ENCODE measurements at regions not wholly inside any gene's neighbourhood (a gene's known extent, or its start where the extent isn't known, plus 50 kb on each side); places are given as distances from the start of the nearest gene placed in this dataset.

DNA sequence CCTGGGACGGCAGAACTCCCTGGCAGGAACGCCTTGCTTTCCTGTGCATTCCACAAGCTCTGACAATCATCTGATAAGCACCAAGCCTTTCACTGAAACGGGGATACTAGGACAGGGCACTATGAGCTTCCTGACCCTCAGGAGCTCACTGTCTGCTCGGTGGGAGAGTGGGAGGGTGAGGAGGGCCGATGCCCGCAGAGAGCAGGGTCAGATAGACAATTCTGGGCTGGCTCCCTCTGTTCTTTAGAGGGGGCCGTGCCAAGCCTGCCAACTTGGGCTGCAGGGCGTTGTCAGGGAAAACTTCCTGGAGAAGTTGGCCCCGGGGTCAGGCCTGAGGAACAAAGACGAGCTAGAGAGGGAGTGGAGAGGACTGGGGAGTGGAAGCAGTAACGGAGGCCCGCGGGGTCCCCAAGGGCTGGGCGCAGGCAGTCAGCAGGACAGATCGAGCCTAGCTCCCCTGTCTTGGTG is 82.0 kb downstream of the CTAGE1 start:
- H4K5ac ChIP-seq (ENCODE audit: low read depth, low read length) = no peak overlapping the region
- no peak for ATAC-seq (ENCODE audit: low read depth)
- H3K14ac ChIP-seq (replicated peaks; ENCODE audit: low read depth, low read length) = no peak overlapping the region
- H3K4me3 ChIP-seq (ENCODE audit: insufficient read depth, low read depth, low read length) = no peak overlapping the region
- no peak overlapping the region for H2BK120ac ChIP-seq (ENCODE audit: low read depth, low read length)
- H3K4ac ChIP-seq (ENCODE audit: low read depth, low read length) = no peak overlapping the region
- no peak overlapping the region for H2BK15ac ChIP-seq (ENCODE audit: low read depth, low read length)
- no peak for DNase-seq
- BruUV-seq (replicated peaks) = no TSS peak
- H3K4me2 ChIP-seq (ENCODE audit: low read depth, low read length) = no peak overlapping the region
- H2BK5ac ChIP-seq (ENCODE audit: low read depth, low read length, poor library complexity, severe bottlenecking) = no peak overlapping the region
- H3K9me3 ChIP-seq (ENCODE audit: control insufficient read depth, insufficient read depth, low read length) = no peaks in the 10 kb centered on the region
- H3K36me3 ChIP-seq (ENCODE audit: control insufficient read depth, insufficient read depth, low read length) = no peaks in the 10 kb centered on the region
- no peak overlapping the region for H4K8ac ChIP-seq (ENCODE audit: low read depth in 2 of 2, low read length in 2 of 2)
- no peak overlapping the region for H2AK5ac ChIP-seq (ENCODE audit: low read depth, low read length)
- no peak overlapping the region for H3K27ac ChIP-seq (ENCODE audit: insufficient read depth, low read length)
- intact Hi-C loops (cut with micrococcal nuclease) (no loop called here), dilution Hi-C loops (cut with HindIII; ENCODE audit: low sequenced_read_pairs, unreplicated experiment) (no loop called here), in situ Hi-C loops (cut with MboI; ENCODE audit: low sequenced_read_pairs) (no loop called here)
- H3K4me1 ChIP-seq (ENCODE audit: control insufficient read depth, insufficient read depth, low read length) = no peaks in the 10 kb centered on the region; the same call in 1 of the 2 replicates
- no peak overlapping the region for H4K91ac ChIP-seq (ENCODE audit: insufficient read depth, low read depth, low read length)
- no peak overlapping the region for H3K56ac ChIP-seq (ENCODE audit: extremely low read depth, insufficient read depth, low read length)
- TF ChIP-seq MAZ (IDR thresholded peaks at IDR 0.05; ENCODE audit: borderline replicate concordance, low read depth, low read length) = no peak
- TF ChIP-seq, protein P1, sequence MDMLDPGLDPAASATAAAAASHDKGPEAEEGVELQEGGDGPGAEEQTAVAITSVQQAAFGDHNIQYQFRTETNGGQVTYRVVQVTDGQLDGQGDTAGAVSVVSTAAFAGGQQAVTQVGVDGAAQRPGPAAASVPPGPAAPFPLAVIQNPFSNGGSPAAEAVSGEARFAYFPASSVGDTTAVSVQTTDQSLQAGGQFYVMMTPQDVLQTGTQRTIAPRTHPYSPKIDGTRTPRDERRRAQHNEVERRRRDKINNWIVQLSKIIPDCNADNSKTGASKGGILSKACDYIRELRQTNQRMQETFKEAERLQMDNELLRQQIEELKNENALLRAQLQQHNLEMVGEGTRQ (IDR thresholded peaks at IDR 0.05; ENCODE audit: low read depth, low read length) = no peak
- no peak for TF ChIP-seq CHD1 (IDR thresholded peaks at IDR 0.05; ENCODE audit: low read depth, low read length)
- TF ChIP-seq BHLHE40 (IDR thresholded peaks at IDR 0.05; ENCODE audit: low read depth, low read length) = no peak
- no peak for TF ChIP-seq RFX5 (IDR thresholded peaks at IDR 0.05; ENCODE audit: low read depth, low read length)
- TF ChIP-seq FOS (IDR thresholded peaks at IDR 0.05; ENCODE audit: low read depth, low read length) = no peak
- no peak for TF ChIP-seq RCOR1 (IDR thresholded peaks at IDR 0.05; ENCODE audit: insufficient replicate concordance, low read length)
- no peak for TF ChIP-seq NFE2L2 (IDR thresholded peaks at IDR 0.05; ENCODE audit: low read depth, low read length)
- H2BK20ac ChIP-seq (ENCODE audit: low read depth, low read length) = no peak overlapping the region
- peaks cover 24% of the 10 kb centered on the region for H3K27me3 ChIP-seq (ENCODE audit: control insufficient read depth, insufficient read depth, low read length)
- H3K9ac ChIP-seq (ENCODE audit: low read depth, low read length) = no peak overlapping the region
- no peaks in the 10 kb centered on the region for H3K9me1 ChIP-seq (ENCODE audit: insufficient read depth, low read length)
- 80% methylated on average over 3 of the region's 15 CpGs; no CpG with 5 or more reads in 1 of the 2 experiments for WGBS, 2 experiments (ENCODE audit: extremely low coverage in 2 of 2, insufficient read length in 1 of 2)
- H2AFZ ChIP-seq (replicated peaks; ENCODE audit: low read length, poor library complexity) = no peak overlapping the region
- no peak overlapping the region for H2AK9ac ChIP-seq (replicated peaks; ENCODE audit: low read depth, low read length, poor library complexity)
- POLR2A ChIA-PET (ENCODE audit: unreplicated experiment) = no interaction called here
- no peaks in the 10 kb centered on the region for H4K20me1 ChIP-seq (ENCODE audit: insufficient read depth, low read length)
- no peak overlapping the region for H3K18ac ChIP-seq (ENCODE audit: low read depth, low read length)
- CTCF ChIA-PET = no interaction called here
- no peak overlapping the region for H3K23ac ChIP-seq (ENCODE audit: low read depth, low read length)
- H3K79me1 ChIP-seq (ENCODE audit: low read depth in 1 of 2, low read length in 2 of 2) = no peaks in the 10 kb centered on the region

Data from IMR-90 (cell line).